SH-SY5Y (cell line): ENCODE measurements at regions not wholly inside any gene's neighbourhood (a gene's known extent, or its start where the extent isn't known, plus 50 kb on each side); places are given as distances from the start of the nearest gene placed in this dataset.
A peak's percentile ranks its signal among the peaks of the same experiment; 100 is the strongest.

Experiments
- GATA2 ChIP-seq: IDR thresholded peaks from 2 replicates; pipeline ENCODE4 v1.6.1; 2011; ENCODE audit warnings: mild to moderate bottlenecking, low read depth, low read length
- GATA3 ChIP-seq: IDR thresholded peaks from 2 replicates; pipeline ENCODE4 v1.6.1; 2011; ENCODE audit warnings: low read depth, mild to moderate bottlenecking, low read length, moderate library complexity

DNA sequence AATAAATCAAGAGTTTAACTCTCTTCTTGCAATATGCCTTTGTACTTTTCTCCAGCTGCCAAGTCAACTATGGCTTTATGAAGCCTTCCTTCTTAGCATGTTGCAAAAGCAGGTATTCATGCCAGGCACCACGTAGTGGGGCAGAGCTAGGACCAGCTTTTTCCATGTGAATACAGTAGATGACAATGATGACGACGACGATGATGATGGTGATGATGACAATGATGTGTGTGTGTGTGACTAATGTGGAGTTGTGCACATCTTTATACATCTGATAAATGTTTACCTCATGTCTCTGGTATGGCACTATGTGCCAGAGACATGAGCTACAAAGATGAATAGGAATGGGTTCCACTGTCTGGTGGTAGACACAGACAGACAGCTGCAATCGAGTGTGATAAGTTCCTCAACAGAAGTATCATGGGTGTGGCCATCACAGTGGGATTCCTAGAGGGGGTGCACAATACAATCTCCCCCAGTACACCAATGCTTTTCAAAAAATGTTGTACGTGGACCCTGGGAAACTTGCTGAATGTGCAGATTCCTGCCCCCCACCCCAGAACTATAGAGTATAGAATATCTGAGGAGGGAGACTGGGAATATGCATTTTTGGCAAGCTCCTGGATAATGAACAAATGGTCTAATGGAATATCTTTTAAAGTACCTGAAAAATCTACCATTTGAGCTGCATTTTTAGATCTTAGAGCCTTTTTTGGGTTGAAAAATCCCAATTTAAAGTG lies 183.4 kb downstream of the ABCC12 start:
- TF ChIP-seq GATA3 = no peak
- no peak for TF ChIP-seq GATA2

DNA sequence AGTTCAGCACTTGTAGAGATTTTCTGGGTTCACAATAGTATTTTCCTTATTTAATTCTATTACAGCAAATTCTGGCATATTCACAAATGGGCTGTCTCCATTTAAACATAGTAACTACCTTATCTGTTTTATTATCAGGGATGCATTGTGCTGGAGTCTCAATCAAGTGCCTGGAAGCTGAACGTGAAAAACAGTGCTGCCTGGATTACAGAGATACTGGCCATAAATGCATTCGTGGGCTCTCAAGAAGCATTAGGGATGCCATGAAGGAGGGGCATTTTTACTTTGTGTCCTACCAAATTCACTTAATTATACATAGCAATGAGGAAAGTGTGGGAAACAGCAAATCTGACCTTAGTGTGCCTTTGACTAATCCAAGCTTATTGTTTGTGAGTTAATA lies 184.6 kb downstream of the ABCC12 start:
- TF ChIP-seq GATA2 = peak; percentile 64
- peak; percentile 36; the same call in 1 of the 2 replicates for TF ChIP-seq GATA3

DNA sequence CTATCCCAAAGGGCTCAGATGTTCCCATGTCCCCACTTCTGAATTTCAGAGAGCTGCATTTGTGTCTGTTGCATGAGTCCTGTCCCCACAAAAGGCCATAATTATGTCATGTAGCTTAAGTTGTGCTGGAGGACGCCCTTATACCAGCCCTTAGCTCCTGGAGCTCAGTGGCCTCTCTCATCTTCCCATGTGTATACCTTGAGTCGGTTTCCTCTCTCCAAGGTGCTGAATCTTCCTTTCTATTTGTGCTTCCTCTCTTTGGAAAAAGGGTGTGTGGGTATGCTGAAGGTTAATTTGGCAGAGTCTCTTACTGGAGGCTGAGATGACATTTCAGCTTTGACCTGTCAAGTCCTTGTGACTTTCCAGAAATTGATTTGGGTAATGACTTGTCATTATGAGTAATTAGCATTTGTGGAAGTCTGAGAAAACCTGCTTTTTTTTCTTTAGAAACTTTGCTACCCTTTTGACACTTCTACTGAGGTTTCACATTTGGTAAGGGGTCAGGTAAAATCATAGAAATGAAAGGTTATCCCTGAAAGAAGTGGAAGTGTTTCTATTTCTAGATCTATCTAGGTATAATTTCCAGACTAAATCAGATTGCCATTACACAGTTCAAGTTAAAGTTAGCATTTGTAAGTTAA lies 185.4 kb downstream of the ABCC12 start:
- TF ChIP-seq GATA3 = no peak
- TF ChIP-seq GATA2 = no peak

DNA sequence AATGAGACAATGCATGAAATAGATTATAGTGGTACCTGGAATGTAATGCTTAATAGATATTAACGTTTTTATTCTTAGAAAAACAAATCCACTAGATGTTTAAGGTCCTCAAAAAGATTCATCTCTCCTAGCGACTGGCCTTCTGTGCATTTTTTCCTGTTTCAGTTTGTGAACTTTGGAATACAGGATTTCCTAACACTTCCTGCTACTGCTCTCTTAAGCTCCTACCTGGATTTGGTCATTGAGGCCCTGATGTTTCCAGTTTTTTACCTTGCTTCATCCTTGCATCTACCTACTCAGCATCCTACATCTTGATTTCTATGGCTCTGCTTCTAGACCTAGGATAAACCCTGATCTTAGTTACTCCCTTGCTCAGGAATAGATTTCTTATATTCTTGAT lies 188.4 kb downstream of the ABCC12 start:
- TF ChIP-seq GATA3 = no peak
- TF ChIP-seq GATA2 = no peak

DNA sequence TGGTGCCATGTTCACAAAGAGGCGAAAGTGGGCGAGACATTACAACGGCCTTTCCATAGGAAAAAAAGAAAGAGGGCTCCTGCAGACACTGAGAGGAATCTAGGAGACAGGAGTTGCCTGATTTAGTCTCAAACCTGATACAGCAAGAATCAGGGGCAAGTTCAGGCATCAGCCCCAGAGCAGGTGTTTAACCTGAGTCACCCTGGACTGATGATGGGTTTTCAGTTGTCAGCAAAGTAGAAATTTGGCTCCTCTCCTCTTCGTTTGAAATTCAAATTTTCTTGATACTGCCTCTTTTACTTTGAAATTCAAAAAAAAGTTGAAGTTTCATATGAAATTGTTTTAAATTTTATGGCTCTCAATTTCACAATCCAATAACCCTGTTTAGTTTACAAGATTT lies 189.5 kb downstream of the ABCC12 start:
- TF ChIP-seq GATA3 (no peak), GATA2 (no peak)

DNA sequence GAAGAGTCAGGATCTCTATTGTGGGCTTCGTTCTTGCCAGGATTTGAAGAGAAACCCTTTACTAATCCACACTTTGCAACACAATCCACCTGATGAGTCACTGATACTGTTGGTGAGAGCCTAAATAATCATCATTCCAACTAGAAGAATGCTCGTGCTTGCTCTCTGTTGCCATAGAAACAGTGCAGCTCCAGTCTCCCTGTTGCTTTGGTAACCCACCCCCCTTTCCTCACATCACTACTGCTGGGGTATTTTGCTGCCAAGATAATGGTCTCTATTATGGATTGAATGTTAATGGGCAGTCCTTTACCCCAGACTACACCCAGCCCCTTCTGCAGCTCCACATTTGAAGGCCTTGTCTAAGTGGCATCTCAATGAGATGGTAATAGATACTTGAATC lies 190.4 kb downstream of the ABCC12 start:
- TF ChIP-seq GATA3 (no peak), GATA2 (no peak)

DNA sequence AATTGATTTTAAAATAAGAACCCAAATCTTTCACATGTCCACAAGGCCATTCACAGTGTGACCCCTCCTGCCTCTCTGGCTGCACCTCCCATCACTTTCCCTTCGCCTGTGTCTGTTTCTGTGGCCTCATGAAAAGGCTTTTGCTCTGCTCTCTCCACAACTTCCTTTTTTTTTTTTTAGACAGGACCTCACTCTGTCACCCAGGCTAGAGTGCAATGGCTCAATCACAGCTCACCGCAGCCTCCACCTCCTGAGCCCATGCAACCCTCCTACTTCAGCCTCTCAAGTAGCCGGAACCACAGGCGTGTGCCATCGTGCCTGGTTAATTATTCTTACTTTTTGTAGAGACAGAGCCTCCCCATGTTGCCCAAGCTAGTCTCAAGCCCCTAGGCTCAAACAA lies 197.1 kb downstream of the ABCC12 start:
- TF ChIP-seq GATA3 = no peak
- TF ChIP-seq GATA2 = no peak

DNA sequence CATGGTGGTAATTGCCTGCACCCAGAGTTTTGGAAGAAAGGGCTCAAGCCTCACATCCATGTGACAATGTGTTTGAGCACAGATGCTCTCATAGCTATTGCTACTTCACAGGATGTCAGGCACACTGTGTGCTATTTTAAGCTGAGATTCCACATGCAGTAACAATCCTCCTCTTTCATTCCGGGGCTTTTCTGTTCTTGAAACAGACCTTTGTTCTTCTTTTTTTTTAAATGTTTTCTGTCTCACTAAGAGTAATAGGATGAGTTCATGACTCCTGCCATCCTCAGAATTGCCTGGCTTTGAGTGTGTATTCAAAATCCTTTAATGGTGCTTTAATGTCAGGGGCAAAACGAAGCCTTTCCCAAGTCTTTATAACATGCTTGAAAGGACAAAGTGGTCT lies 198.9 kb downstream of the ABCC12 start:
- TF ChIP-seq GATA3 (no peak), GATA2 (no peak)

DNA sequence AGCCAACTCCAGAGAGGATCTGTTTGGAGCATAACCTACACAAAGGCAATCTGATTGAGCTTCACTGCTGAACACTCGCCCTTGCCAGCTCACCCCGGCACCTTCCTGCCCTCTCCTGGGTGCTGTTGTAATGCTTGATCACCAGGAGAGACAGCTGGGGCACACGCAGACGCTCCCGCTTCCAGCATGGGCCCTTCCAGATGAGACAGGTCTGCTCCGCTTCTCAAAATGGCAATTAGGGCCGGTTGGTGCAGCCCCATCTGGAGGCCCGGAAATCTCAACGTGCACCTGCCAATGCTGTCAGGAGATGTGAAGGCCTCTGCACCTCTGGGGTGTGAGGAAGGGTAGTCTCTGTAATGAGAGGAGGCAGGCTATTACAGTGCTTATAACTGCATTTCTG lies 206.1 kb downstream of the ABCC12 start:
- no peak for TF ChIP-seq GATA2
- TF ChIP-seq GATA3 = no peak

DNA sequence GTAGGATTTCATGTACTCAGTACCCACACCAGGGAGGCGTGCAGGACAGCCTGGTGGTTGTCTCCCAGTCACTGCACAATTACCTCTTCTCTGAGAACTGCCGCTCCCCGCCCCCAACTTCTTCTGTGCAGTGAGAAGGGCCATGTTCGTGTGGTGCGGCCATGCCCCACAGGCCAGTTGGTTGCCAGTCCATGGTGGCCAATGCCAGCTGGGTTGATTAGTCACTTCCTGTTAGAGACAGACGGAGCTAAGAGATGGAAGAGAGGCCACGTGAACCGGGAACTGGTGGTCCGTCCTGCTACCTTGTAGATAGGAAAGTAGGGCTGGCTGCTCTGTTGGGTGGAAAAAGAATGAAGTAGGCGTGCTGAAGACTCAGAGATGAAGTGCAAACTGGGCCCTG lies 206.5 kb downstream of the ABCC12 start:
- TF ChIP-seq GATA3 = no peak
- TF ChIP-seq GATA2 = no peak

DNA sequence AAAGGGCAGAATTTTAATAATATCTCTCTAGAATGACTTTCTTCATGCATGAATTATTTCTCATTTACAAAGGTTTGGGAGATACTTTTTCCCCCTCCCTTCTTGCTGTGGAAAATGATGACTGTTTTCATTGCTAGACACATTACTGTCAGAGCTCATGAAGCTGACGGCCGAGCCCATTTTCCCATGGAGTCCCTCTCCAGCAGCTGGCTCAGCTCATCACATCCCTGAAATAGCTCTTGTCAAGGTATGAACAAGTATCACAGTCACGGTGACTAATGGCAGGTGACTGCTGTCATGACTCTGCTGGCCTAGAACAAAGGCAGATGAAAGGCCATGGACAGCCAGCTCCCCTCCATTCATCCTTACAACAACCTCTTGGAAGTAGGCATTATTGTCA lies 208.1 kb downstream of the ABCC12 start:
- TF ChIP-seq GATA3 (no peak), GATA2 (no peak)

DNA sequence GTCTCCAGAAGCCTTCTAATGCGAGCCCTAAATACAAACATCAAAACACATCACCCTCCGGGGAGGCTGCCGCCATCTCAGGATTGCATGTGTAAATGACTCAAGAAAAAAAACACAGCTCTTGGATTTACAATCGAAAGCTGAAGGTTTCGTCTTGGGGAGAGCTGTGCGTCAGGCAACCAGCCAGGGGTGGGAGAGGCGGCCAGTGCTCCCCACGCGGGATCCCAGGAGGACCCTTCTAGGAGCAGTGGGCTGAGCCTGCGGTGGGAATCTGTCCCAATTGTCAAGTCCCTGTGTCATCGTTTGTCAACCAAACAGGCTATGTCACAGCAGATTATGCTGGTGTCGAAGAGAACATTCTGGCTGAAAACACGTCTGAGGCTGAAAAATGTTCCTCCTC lies 209.7 kb downstream of the ABCC12 start:
- TF ChIP-seq GATA2 (no peak), GATA3 (no peak)

DNA sequence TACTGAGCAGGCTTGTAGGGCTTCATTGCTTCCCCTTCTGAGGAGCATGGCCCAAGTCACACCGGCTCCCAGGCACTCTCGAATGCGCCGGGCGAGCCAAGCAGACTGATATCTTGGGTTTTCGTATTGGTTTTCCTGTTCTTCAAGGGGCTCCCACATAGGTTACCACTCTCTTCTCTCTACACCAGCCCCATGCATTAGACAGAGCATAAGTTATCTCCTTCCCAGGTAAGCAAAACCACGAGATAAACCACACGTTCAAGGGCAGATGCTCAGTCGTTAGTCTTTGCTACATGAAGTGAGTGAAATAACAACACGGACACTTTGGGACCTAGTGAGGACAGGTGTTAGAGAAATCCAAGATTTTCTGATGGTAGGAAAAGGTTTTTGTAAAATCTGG lies 211.2 kb downstream of the ABCC12 start:
- TF ChIP-seq GATA2 = no peak

DNA sequence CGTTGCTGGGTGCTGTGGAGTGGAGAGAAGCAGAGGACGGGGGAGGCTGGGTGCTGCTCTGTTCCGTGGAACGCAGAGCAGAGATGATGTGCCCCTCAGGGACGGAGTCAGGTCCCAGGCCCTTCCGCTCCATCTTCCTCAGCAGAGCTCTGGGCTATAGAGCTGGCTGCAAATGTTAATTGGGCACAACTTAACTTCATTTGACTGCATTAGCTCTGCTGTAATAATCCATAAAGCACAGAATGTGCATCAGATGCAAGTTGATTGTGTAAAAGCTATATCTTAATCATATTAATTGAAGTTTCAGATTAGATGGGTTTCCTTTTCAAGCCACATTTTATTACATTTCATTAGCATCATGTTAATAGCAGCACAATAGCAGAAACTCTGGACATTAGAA lies 212.6 kb downstream of the ABCC12 start:
- TF ChIP-seq GATA3 (0 out of 2 replicates have a peak, but pooled peaks have one; percentile 46), GATA2 (peak; percentile 23; the same call in 1 of the 2 replicates)

DNA sequence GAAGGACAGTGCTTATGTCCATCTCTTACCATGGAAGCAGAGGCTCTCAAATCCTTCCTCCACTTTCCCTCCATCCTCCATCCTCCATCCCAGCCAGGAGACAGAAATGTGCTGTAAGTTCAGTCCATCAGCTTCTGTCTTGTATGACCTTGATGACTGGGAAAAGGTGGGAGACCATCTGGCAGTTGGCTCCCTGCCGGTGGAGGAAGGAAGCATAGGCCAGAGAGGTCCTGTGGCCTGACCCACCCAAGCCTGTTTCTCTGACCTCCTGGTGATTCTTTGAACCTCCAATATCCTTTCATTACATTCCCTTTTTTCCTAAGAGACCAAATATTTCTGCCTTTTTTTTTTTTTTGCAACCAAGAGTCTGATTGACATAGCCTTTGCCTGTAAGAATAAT lies 215.3 kb downstream of the ABCC12 start:
- TF ChIP-seq GATA3 (no peak), GATA2 (no peak)
